ENCODE measurements at regions not wholly inside any gene's neighbourhood (a gene's known extent, or its start where the extent isn't known, plus 50 kb on each side); places are given as distances from the start of the nearest gene placed in this dataset.

DNA sequence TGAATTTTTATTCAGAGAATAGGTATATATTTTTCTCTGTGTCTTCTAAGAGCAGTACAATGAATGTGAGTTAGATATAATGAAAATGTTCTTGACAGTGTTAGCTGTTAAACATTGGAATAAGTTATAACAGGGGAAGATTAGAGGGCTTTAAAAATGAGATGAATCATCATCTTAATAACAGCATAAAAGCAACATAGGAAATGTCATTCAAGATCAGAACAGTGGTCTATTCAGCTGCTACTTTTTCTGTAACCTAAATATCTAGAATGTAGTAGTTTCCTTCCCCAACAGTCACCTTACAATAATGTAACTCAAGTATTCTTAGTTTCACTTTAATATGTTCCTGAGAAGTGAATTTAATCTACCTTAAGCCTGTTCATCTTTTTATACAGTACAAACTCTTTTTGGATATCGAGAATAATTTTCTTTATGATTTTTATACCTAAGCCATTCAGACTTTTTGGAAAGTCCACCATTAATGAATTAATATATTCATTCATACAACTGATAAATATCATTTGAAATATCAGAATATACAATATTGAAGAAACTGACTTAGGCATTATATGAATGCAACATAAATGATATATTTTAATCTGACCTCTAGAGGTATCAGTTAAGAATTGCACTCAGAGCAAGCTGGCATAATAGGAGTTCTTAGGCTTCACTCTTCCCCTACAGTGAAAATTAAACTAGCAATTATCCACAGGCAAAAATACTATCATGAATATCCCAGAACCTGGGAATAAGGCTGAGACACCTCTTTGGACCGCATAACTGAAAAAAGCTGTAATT, 66.1 kb upstream of the EDIL3 start:
- peak in 2 of 6 experiments; percentile 14 to 21 for TF ChIP-seq CTCF (IDR thresholded peaks at IDR 0.05)
- TF ChIP-seq POLR2A (IDR thresholded peaks at IDR 0.05), result no peak
